HG03159 (cell line): ENCODE measurements at regions not wholly inside any gene's neighbourhood (a gene's known extent, or its start where the extent isn't known, plus 50 kb on each side); places are given as distances from the start of the nearest gene placed in this dataset.

Source experiments
- ATAC-seq: cut with Tn5 transposase; IDR thresholded peaks from one replicate; pipeline ENCODE4 v1.9.1; 2021; ENCODE audit warnings: mild to moderate bottlenecking, moderate library complexity; ENCODE audit not compliant: unreplicated experiment

- no peak for ATAC-seq
Observed at GRCh38 chr20:58019027-58019849, 209.2 kb downstream of the ANKRD60 start.

DNA sequence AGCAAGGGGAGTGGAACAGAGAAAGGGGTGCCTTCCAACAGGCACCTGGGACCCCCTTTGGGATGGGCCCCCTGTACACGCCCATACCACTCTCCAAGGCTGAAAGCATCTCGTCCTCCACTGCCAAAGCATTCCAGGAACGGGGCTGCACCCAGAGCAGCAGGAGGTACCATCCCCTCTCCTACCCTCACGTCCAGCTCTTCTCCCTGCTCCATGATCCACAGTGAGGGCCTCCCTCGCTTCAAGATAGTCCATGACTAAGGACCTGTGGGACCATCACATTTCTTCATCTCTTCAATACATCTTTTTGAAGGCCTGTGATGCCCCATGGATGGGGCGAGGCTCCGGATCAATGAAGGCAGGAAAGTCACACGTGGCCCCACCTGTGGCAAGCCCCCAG lies 209.9 kb downstream of the ANKRD60 start:
- no peak for ATAC-seq

- no peak for ATAC-seq
Observed at GRCh38 chr20:58017970-58018530, 210.4 kb downstream of the ANKRD60 start.

GRCh38 chr20:58017231-58017969 lies 211.1 kb downstream of the ANKRD60 start:
- no peak for ATAC-seq

GRCh38 chr20:58016779-58017178 lies 211.7 kb downstream of the ANKRD60 start:
- ATAC-seq, result no peak

DNA sequence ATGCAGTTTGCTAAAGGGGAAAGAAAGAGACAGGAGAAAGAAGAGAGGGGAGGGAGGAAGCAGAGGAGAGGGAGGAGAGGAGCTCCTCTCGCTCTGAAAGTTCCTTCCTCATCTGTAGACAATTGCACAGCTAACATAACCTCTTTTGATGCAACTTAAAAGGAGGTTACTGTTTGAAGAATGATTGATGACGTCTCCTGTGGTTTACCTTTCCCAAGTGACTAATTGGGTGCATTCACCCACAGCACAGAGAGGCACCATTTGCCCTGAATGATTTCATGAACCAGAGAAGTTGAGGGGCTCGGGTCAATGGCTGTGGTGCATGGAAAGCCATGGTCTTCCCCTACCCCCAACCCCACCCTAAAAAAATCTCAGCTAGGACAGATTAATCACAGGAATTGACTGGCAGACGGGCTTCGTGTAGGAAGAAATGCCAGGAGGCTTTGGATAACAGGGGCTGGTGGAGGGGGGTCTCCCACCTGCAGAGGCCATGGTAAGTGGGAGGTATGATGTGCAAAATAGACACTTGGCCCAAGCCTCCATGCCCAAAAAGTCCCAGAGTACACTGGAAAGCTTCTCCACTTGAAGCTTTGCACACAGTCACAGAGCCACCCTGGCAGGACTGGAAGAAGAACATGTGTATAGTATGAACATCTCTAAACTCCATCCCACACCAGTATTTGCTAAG lies 213.7 kb downstream of the ANKRD60 start:
- no peak for ATAC-seq

GRCh38 chr20:58012731-58013510 lies 215.5 kb downstream of the ANKRD60 start:
- ATAC-seq, result no peak

- no peak for ATAC-seq
Observed at GRCh38 chr20:58011947-58012610, 216.4 kb downstream of the ANKRD60 start.

DNA sequence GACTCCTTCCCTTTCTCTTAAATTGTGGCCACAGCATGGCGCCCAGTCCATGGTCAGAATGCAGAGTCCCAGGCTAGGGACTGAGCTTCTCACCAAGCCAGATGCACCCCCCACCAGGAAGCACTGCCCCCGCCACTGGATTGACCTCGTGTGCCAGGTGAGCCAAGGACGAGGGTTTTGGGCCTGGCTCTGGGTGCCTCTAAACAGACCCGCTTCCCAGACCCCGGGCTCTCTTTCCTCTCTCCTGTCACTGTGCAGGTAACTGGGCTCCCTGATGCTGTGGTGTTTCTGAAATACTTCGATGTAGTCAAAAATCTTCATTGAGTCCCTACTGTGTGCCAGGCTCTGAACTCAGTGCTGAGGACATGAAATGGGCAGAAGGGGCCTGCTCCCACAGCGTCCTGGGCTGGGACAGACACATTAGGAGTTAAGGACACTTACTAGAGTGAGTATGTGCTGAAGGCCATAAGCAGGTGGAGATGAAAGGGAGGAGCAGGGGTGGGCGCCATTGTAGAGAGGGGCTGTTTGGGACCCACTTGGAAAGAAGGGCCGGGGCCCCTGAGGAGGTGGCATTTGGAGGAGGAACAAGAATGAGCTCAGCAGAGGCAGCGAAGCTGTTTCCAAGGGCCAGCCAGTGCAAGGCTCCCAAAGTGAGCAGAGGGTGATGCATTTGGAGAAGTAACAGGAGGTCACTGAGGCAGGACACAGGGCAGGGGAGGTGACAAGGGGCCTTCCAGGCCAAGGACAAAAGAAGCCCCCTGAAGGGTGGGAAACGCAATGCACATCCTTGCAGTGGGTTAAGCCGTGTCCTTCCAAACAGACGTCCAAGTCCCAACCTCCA lies 217.1 kb downstream of the ANKRD60 start:
- no peak for ATAC-seq

GRCh38 chr20:58010666-58011065 lies 217.8 kb downstream of the ANKRD60 start:
- ATAC-seq, result no peak

DNA sequence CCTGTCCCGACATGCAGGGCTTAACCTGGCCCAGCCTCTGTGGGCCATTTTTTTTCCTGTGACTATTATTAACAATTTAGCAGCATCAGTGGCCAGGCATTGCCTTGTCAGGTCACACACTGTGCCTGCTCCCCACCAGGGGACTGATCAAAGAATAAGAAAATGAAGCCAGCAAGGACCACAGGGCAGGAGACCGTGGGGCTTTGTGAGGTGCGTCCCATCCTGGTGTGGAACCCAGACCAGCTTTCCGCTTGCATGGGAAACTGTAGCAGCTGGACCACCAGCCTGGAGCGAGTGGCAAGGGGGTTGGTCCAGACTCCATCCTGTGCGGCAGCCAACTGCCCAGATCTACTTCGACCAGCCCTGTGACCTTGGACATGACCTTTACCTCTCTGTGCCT lies 218.3 kb downstream of the ANKRD60 start:
- no peak for ATAC-seq

DNA sequence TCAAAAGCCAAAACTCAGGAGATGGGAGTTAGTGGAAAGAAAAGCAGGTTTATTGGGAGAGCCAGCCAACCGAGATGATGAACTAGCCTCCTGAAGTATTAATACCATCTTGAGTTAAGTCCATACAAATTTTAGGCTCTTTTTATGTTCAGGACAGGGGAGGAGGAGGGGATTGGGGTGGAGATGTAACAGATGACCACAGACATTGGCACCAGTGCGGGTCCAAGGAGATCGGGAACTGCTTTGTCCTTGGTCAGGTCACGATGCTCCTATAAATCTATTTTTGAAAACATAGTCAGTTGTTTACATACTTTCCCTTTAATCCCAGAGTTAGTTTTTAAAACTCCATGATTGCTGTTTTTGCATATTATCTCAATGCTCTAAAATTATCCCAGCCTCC lies 219.6 kb downstream of the ANKRD60 start:
- no peak for ATAC-seq

DNA sequence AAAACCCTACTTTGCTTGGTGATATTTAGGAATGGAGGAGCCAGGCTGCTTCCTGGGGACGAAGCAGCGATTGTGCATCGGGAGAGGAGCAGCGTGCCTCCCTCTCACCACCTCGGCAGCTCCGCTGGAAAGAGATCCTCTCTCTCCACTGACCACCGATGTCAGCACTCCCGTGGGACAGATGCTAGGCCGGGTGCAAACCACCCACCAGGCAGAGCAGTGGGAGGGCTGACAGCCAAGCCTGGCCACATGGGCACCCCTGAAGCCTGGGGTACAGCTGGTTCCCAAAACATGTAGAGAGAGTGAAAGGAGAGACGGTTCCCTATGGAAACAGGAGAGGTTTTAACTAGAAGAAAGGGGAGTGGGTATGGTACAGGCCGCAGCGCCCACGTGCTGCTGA lies 220.0 kb downstream of the ANKRD60 start:
- no peak for ATAC-seq

GRCh38 chr20:58007947-58008346 lies 220.5 kb downstream of the ANKRD60 start:
- no peak for ATAC-seq

DNA sequence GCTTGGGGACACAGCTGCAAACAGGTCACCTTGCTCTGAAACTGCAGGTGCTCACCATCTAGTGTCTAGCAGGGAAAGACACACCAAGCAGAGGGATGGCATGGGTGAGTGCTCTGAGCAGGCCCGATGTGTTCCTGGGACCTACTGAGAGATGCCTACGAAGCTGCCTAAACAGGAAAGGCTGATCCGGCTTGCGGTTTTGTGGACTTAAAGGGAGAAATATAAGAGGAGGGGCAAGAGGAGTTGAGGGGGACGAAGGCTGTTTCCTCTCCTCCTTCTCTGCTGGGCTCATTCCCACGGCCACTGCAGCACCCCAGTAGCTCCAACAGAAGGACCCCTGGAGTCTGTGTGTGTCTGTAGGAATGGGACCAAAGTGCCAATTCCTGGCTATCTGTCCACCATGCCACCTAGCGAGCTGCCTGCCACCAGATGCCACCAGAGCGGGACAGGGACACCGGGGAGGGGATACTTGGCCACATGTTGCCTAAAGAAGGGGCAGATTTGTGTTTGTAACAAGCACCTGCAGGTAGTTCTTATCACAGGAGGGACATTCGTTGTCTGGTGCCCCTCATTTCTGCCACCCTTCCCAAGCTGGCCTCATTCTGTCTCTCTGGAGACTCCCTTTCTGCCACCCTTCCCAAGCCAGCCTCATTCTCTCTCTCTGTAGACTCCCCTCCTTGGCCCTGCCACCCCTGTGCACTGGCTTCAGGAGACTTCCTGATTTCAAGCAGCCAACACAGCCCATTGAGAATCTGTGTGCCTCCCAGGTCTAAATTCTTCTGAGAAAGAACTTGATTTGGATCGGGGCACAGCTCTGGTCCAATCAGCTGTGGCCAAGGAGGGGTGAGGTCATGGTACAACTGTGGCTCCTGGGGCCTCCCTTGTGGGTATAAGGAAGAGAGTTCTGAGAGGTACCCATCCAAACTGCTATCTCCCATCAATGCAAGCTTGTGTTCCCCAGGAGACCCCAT lies 221.8 kb downstream of the ANKRD60 start:
- no peak for ATAC-seq

DNA sequence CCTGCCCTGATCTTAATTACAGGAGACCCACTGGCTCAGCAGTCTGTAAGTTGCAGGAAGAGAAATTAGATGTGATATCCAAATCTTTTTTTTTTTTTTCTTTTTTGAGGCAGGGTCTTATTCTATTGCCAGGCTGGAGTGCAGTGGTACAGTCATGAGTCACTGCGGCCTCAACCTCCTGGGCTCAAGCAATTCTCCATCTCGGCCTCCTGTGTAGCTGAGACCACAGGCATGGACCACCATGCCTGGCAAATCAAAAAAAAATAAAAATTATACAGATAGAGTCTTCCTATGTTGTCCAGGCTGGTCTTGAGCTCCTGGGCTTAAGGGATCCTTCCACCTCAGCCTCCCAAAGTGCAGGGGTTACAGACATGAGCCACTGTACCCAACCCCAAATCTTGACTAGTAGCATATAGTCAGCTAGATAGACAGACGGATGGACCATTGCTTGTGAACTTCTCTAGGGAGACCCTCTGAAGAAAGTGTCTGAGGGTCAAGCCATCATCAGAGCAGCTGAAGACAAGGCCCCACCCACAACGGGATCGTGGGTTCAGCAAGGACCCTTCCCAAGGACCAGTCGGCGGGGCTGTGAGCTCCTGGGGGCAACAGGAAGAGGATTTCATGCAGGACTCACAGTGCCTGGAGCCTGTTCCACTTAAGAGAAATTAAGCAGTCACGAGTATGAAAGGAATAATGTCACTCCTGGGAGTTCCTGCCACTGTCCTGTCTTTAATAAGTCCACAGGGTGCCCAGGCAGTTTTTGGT lies 222.7 kb downstream of the ANKRD60 start:
- ATAC-seq, result no peak

DNA sequence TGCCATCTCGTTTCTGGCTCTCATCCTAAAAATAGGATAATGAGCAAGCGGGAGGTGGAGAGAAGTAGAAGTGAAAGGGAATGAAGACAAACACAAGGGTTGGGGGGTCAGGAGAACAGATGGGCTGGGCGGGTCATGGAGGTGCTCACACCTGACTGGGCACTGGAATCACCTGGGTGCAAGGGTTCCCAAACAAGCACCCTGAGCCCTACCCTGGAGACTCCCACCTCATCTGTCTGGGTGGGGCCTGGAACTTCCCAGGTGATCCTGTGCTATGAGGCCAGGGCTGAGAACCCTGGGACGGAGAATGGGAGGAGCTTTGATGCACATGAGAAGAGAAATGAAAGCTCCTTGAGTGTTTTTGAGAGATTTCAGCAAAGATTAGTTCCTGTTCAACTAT lies 223.6 kb downstream of the ANKRD60 start:
- ATAC-seq, result no peak
